GM13976 (cell line): ENCODE measurements at regions not wholly inside any gene's neighbourhood (a gene's known extent, or its start where the extent isn't known, plus 50 kb on each side); places are given as distances from the start of the nearest gene placed in this dataset.

Experiments used
- DNase-seq: peaks from one replicate; pipeline ENCODE4 v3.0.0; 2012; ENCODE audit warnings: low spot score
- CTCF ChIP-seq: IDR thresholded peaks from 2 replicates; pipeline ENCODE4 v1.5.1; 2012; ENCODE audit warnings: borderline replicate concordance, mild to moderate bottlenecking; ENCODE audit not compliant: insufficient read depth; ENCODE audit errors: extremely low read depth, missing control alignments, control extremely low read depth
- in situ Hi-C: fragments of 300-500 bp; cut with MboI; formaldehyde crosslinking; loops from one replicate; pipeline ENCODE4 v1.12.0; 2022; ENCODE audit warnings: low sequenced_read_pairs, mixed read lengths, inconsistent platforms; ENCODE audit not compliant: unreplicated experiment

DNA sequence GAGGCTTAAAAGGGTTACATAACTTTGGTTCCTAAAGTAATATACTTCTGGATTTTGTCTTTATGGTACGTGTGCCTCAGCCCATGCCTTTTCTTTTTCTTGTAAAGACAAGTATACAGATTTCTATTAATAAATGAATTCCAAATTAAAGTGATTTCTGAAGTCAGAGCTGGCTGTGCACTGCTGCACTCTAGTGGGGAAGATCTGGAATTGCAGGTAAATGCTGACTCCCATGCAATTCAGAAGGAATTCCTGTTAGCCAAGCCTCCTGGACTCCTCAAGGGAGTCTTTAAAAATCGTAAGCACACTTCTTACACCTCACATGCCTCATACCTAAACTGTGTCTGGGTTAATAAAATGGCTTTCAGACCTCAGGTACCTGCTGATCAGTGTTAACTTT is 118.4 kb upstream of the SLC7A1 start:
- DNase-seq = no peak
- in situ Hi-C loops = no loop called here
- peak; percentile 20 for TF ChIP-seq CTCF

DNA sequence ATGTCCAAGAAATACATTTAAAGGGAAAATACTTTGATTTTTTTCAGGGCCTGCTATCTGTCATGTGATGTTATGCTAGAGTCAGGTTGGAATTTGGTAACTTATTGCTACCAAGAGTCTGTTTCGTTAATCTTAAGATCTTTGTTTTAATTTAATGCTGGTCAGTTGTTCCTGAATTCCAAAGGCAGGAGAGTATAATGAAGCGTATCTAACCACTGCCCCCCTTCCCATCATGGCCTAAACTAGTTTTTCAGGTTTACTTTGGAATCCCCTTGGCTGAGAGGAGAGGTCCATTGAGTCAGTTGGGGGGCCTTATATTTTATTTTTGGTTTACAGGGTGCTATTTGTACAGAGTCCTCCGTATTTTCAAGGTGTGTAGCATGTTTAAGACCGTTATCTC is 116.3 kb upstream of the SLC7A1 start:
- no peak for DNase-seq
- TF ChIP-seq CTCF = no peak
- in situ Hi-C loops = no loop called here

DNA sequence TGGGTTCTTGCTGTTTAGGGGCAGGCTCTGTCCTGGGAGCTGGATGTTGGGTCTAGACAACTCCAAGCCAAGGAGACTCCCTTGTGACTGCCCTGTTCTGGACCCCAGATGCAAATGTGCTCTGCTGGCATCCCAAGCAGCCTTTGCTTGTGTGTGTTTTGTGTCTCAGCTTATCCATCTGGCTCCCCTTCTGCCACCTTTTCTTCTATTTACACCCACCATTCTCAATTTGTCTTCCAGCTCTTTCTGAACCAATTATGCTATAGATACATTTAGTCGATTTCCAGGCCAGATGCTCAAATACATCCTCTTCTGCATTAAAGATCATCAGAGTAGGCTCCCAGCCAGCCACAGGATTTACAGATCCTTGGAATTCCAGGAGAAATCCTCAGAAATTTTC is 115.0 kb upstream of the SLC7A1 start:
- no peak for DNase-seq
- in situ Hi-C loops = no loop called here
- no peak for TF ChIP-seq CTCF

- in situ Hi-C loops = loop anchor here (10.0 kb wide), 1 partner anchor 205 kb away; no protein-coding TSS in a partner anchor
- no peak for DNase-seq
- no peak for TF ChIP-seq CTCF
These were observed 114.0 kb upstream of the SLC7A1 start for GRCh38 chr13:29709407-29710069.

GRCh38 chr13:29707876-29708543 is 112.5 kb upstream of the SLC7A1 start:
- TF ChIP-seq CTCF = peak; percentile 64
- in situ Hi-C loops = loop anchor here (10.0 kb wide), 1 partner anchor 203 kb away; no protein-coding TSS in a partner anchor
- peak; percentile 56 for DNase-seq

DNA sequence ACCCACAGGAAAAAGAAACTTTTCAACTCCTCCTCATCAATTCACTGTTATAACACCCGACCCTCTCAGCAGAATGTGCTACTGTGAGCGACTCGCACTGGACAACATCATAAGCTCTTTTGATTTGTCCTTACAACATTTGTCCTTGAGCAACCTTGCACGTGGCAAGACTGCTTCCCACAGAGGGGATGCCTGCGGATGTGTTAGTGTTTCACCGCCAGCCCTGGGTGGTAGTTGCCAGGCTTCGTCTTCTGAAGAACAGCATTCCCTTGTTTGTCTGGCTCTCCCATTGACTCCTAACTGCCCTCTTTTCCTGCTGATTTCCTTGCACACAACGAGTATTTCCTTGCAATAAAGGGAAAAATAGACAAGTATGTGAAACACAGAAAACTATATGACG is 111.4 kb upstream of the SLC7A1 start:
- no peak for DNase-seq
- no peak for TF ChIP-seq CTCF
- in situ Hi-C loops = loop anchor here (10.0 kb wide), 1 partner anchor 202 kb away; no protein-coding TSS in a partner anchor

DNA sequence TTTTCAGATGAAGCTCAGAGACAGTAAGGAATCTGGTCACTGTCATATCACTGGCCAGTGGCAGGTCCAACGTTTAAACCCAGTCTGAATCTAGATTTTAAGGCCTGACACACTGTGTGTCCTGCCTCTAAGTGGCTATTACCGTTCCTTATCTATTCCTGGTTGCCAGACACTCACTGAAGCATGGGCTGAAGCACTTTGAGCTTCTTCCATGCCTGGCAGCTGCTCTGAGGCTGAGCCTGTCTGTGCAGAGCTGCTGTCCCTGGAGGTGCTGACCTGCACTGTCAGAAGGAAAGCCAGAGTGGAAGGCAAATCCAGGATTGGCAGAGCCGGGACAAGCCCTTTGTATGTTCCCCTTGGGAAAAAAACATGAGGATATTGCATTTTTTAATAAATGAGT is 109.2 kb upstream of the SLC7A1 start:
- TF ChIP-seq CTCF = no peak
- DNase-seq = no peak
- in situ Hi-C loops = loop anchor here (10.0 kb wide), 1 partner anchor 200 kb away; no protein-coding TSS in a partner anchor
